ENCODE measurements at regions not wholly inside any gene's neighbourhood (a gene's known extent, or its start where the extent isn't known, plus 50 kb on each side); places are given as distances from the start of the nearest gene placed in this dataset.

- Histone ChIP-seq H3K4me3 (ENCODE audit: insufficient read length, low read depth) (no peak overlapping the region), H3K4me1 (ENCODE audit: insufficient read depth, insufficient read length) (no peaks in the 10 kb centered on the region), H3K27me3 (ENCODE audit: insufficient read depth, insufficient read length) (no peaks in the 10 kb centered on the region), H3K9ac (ENCODE audit: insufficient read length, low read depth) (no peak overlapping the region), H3K36me3 (ENCODE audit: insufficient read depth, insufficient read length, low read length) (no peaks in the 10 kb centered on the region), H3K9me3 (ENCODE audit: insufficient read depth, low read length) (no peaks in the 10 kb centered on the region)
- TF ChIP-seq SUZ12 (IDR thresholded peaks at IDR 0.05; ENCODE audit: extremely low read depth, insufficient read depth, insufficient read length) (no peak), ZNF274 (IDR thresholded peaks at IDR 0.05; ENCODE audit: low read depth, low read length) (no peak), YY1 (IDR thresholded peaks at IDR 0.05; ENCODE audit: insufficient read depth, insufficient read length) (no peak)
- no peak for DNase-seq (ENCODE audit: low read depth, low spot score)
Measured at GRCh38 chr20:6483727-6484126, 283.8 kb upstream of the BMP2 start.

- no peaks in the 10 kb centered on the region for H3K27me3 ChIP-seq (ENCODE audit: insufficient read depth, insufficient read length)
- TF ChIP-seq YY1 (IDR thresholded peaks at IDR 0.05; ENCODE audit: insufficient read depth, insufficient read length) = no peak
- TF ChIP-seq SUZ12 (IDR thresholded peaks at IDR 0.05; ENCODE audit: extremely low read depth, insufficient read depth, insufficient read length) = no peak
- no peak for TF ChIP-seq ZNF274 (IDR thresholded peaks at IDR 0.05; ENCODE audit: low read depth, low read length)
- no peaks in the 10 kb centered on the region for H3K36me3 ChIP-seq (ENCODE audit: insufficient read depth, insufficient read length, low read length)
- DNase-seq (ENCODE audit: low read depth, low spot score) = no peak
- H3K9ac ChIP-seq (ENCODE audit: insufficient read length, low read depth) = no peak overlapping the region
- no peaks in the 10 kb centered on the region for H3K9me3 ChIP-seq (ENCODE audit: insufficient read depth, low read length)
- no peak overlapping the region for H3K4me3 ChIP-seq (ENCODE audit: insufficient read length, low read depth)
- H3K4me1 ChIP-seq (ENCODE audit: insufficient read depth, insufficient read length) = no peaks in the 10 kb centered on the region
Measured at GRCh38 chr20:6482486-6482885, 285.0 kb upstream of the BMP2 start.

- no peaks in the 10 kb centered on the region for H3K27me3 ChIP-seq (ENCODE audit: insufficient read depth, insufficient read length)
- no peak for TF ChIP-seq ZNF274 (IDR thresholded peaks at IDR 0.05; ENCODE audit: low read depth, low read length)
- no peak for TF ChIP-seq SUZ12 (IDR thresholded peaks at IDR 0.05; ENCODE audit: extremely low read depth, insufficient read depth, insufficient read length)
- TF ChIP-seq YY1 (IDR thresholded peaks at IDR 0.05; ENCODE audit: insufficient read depth, insufficient read length) = no peak
- no peak for DNase-seq (ENCODE audit: low read depth, low spot score)
Measured at GRCh38 chr20:6480328-6481200, 286.9 kb upstream of the BMP2 start.

GRCh38 chr20:6473197-6473596 lies 294.3 kb upstream of the BMP2 start:
- no peaks in the 10 kb centered on the region for H3K9me3 ChIP-seq (ENCODE audit: insufficient read depth, low read length)
- TF ChIP-seq ZNF274 (IDR thresholded peaks at IDR 0.05; ENCODE audit: low read depth, low read length) (no peak), YY1 (IDR thresholded peaks at IDR 0.05; ENCODE audit: insufficient read depth, insufficient read length) (no peak), SUZ12 (IDR thresholded peaks at IDR 0.05; ENCODE audit: extremely low read depth, insufficient read depth, insufficient read length) (no peak)
- no peaks in the 10 kb centered on the region for H3K4me1 ChIP-seq (ENCODE audit: insufficient read depth, insufficient read length)
- no peak for DNase-seq (ENCODE audit: low read depth, low spot score)
- H3K36me3 ChIP-seq (ENCODE audit: insufficient read depth, insufficient read length, low read length) = no peaks in the 10 kb centered on the region
- no peaks in the 10 kb centered on the region for H3K27me3 ChIP-seq (ENCODE audit: insufficient read depth, insufficient read length)
- H3K4me3 ChIP-seq (ENCODE audit: insufficient read length, low read depth) = no peak overlapping the region
- H3K9ac ChIP-seq (ENCODE audit: insufficient read length, low read depth) = no peak overlapping the region

More at GRCh38 chr20:6480328-6481200, 286.9 kb upstream of the BMP2 start:
- Histone ChIP-seq H3K9ac (ENCODE audit: insufficient read length, low read depth) (no peak overlapping the region), H3K4me1 (ENCODE audit: insufficient read depth, insufficient read length) (no peaks in the 10 kb centered on the region), H3K36me3 (ENCODE audit: insufficient read depth, insufficient read length, low read length) (no peaks in the 10 kb centered on the region), H3K9me3 (ENCODE audit: insufficient read depth, low read length) (no peaks in the 10 kb centered on the region), H3K4me3 (ENCODE audit: insufficient read length, low read depth) (no peak overlapping the region)

- Histone ChIP-seq H3K9ac (ENCODE audit: insufficient read length, low read depth) (no peak overlapping the region), H3K4me1 (ENCODE audit: insufficient read depth, insufficient read length) (no peaks in the 10 kb centered on the region), H3K27me3 (ENCODE audit: insufficient read depth, insufficient read length) (no peaks in the 10 kb centered on the region), H3K4me3 (ENCODE audit: insufficient read length, low read depth) (no peak overlapping the region), H3K36me3 (ENCODE audit: insufficient read depth, insufficient read length, low read length) (no peaks in the 10 kb centered on the region), H3K9me3 (ENCODE audit: insufficient read depth, low read length) (no peaks in the 10 kb centered on the region)
- TF ChIP-seq ZNF274 (IDR thresholded peaks at IDR 0.05; ENCODE audit: low read depth, low read length) = no peak
- no peak for TF ChIP-seq SUZ12 (IDR thresholded peaks at IDR 0.05; ENCODE audit: extremely low read depth, insufficient read depth, insufficient read length)
- no peak for TF ChIP-seq YY1 (IDR thresholded peaks at IDR 0.05; ENCODE audit: insufficient read depth, insufficient read length)
- DNase-seq (ENCODE audit: low read depth, low spot score) = no peak
Measured at GRCh38 chr20:6471871-6472270, 295.6 kb upstream of the BMP2 start.

DNA sequence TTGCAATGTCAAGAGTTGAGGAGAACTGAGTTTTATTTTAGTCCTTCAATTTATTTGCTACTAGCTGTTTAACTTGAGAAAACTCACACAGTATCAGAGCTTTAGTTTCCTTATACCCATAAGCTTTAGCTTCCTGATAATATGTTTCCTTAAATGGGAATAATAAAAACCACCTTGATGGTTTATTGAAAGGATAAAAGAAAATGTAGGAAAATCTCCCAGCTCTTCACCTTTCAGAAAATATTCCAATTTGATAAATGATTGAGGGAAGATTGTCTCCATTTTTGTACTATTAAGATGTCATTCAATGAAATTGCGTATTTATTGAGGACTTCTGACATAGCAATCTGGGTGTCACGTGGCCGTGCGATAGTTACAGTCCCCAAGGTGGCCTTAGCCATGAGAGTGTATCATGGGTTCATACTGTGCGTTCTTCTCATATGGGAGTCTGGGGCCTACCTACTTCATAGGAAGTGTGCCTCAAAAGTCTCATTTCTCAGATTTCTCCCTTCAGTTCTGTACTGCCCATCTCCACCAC lies 296.3 kb upstream of the BMP2 start:
- H3K9ac ChIP-seq (ENCODE audit: insufficient read length, low read depth) = no peak overlapping the region
- TF ChIP-seq ZNF274 (IDR thresholded peaks at IDR 0.05; ENCODE audit: low read depth, low read length) (no peak), YY1 (IDR thresholded peaks at IDR 0.05; ENCODE audit: insufficient read depth, insufficient read length) (no peak), SUZ12 (IDR thresholded peaks at IDR 0.05; ENCODE audit: extremely low read depth, insufficient read depth, insufficient read length) (no peak)
- H3K36me3 ChIP-seq (ENCODE audit: insufficient read depth, insufficient read length, low read length) = no peaks in the 10 kb centered on the region
- H3K9me3 ChIP-seq (ENCODE audit: insufficient read depth, low read length) = no peaks in the 10 kb centered on the region
- no peaks in the 10 kb centered on the region for H3K4me1 ChIP-seq (ENCODE audit: insufficient read depth, insufficient read length)
- no peaks in the 10 kb centered on the region for H3K27me3 ChIP-seq (ENCODE audit: insufficient read depth, insufficient read length)
- no peak overlapping the region for H3K4me3 ChIP-seq (ENCODE audit: insufficient read length, low read depth)
- DNase-seq (ENCODE audit: low read depth, low spot score) = no peak

GRCh38 chr20:6469695-6470094 lies 297.8 kb upstream of the BMP2 start:
- TF ChIP-seq ZNF274 (IDR thresholded peaks at IDR 0.05; ENCODE audit: low read depth, low read length) = no peak
- no peak for TF ChIP-seq SUZ12 (IDR thresholded peaks at IDR 0.05; ENCODE audit: extremely low read depth, insufficient read depth, insufficient read length)
- TF ChIP-seq YY1 (IDR thresholded peaks at IDR 0.05; ENCODE audit: insufficient read depth, insufficient read length) = no peak
- no peak overlapping the region for H3K9ac ChIP-seq (ENCODE audit: insufficient read length, low read depth)

More at GRCh38 chr20:6469695-6470094, 297.8 kb upstream of the BMP2 start:
- no peak for DNase-seq (ENCODE audit: low read depth, low spot score)
- Histone ChIP-seq H3K4me3 (ENCODE audit: insufficient read length, low read depth) (no peak overlapping the region), H3K27me3 (ENCODE audit: insufficient read depth, insufficient read length) (no peaks in the 10 kb centered on the region), H3K4me1 (ENCODE audit: insufficient read depth, insufficient read length) (no peaks in the 10 kb centered on the region), H3K36me3 (ENCODE audit: insufficient read depth, insufficient read length, low read length) (no peaks in the 10 kb centered on the region), H3K9me3 (ENCODE audit: insufficient read depth, low read length) (no peaks in the 10 kb centered on the region)

Measured in NT2/D1 (cell line).